GM12878 (cell line): ENCODE measurements at regions not wholly inside any gene's neighbourhood (a gene's known extent, or its start where the extent isn't known, plus 50 kb on each side); places are given as distances from the start of the nearest gene placed in this dataset.

Experiments
- ATAC-seq: fragments of 200-7000 bp; cut with Tn5 transposase; 3 replicates; pipeline ENCODE4 v1.9.1; 2020; ENCODE audit warnings: mild to moderate bottlenecking, moderate library complexity
- BruUV-seq: library from RNA; stranded (reverse); fragments of 400-500 nt; replicated peaks from 2 replicates; lab custom pipeline; 2021; lab: Mats Ljungman, UMichigan
- CTCF ChIA-PET: fragments of 300-600 bp; sonication (Branson Sonifier 250); formaldehyde crosslinking; extraction: SDS; loops from one replicate; lab custom pipeline; 2021; ENCODE audit warnings: inconsistent platforms; lab: Yijun Ruan, JAX
- POLR2A ChIA-PET: fragments of 350-600 bp; formaldehyde crosslinking; extraction: SDS; loops from one replicate; lab custom pipeline; 2021; ENCODE audit warnings: inconsistent platforms; lab: Charles Lee
- RAD21 ChIA-PET: fragments of 300-600 bp; sonication (Branson Sonifier 250); formaldehyde crosslinking; loops from one replicate; lab custom pipeline; 2023; ENCODE audit warnings: antibody characterized with exemption; ENCODE audit not compliant: unreplicated experiment; lab: Charles Lee
- SMC1A ChIA-PET: fragments of 300-600 bp; sonication (Branson Sonifier 250); formaldehyde crosslinking; loops from one replicate; lab custom pipeline; 2023; ENCODE audit not compliant: unreplicated experiment, uncharacterized antibody; lab: Charles Lee
- DNase-seq: peaks from one replicate; pipeline ENCODE4 v3.0.0-alpha.2; 2011; ENCODE audit warnings: low read depth, low spot score
- FAIRE-seq: peaks from 3 replicates; lab custom pipeline; 2011; peaks lifted over from hg19 to GRCh38; lab: Jason Lieb, UNC
- H2AFZ ChIP-seq: 2 replicates; pipeline ENCODE4 v1.6.0; 2011; ENCODE audit warnings: low read depth, low read length, control low read depth; ENCODE audit not compliant: control insufficient read depth
- H3K27ac ChIP-seq: 2 replicates; pipeline ENCODE4 v1.5.1; 2011; ENCODE audit warnings: control low read depth; ENCODE audit not compliant: control insufficient read depth, insufficient read depth
- H3K27me3 ChIP-seq, 2 experiments: replicated peaks in 1 of 2; 2 replicates each; pipeline versions ENCODE4 v1.6.0 to v1.6.1; 2011; ENCODE audit warnings: low read length in 1 of 2; ENCODE audit not compliant: control insufficient read depth in 2 of 2, insufficient read depth in 2 of 2
- H3K36me3 ChIP-seq, 2 experiments: 2 replicates each; pipeline ENCODE4 v1.5.1; 2011; ENCODE audit warnings: low read length in 1 of 2; ENCODE audit not compliant: control insufficient read depth in 2 of 2, insufficient read depth in 2 of 2
- H3K4me1 ChIP-seq: 2 replicates; pipeline ENCODE4 v1.6.1; 2011; ENCODE audit warnings: mild to moderate bottlenecking, low read length, moderate library complexity, mixed read lengths; ENCODE audit not compliant: control insufficient read depth, insufficient read depth
- H3K4me2 ChIP-seq: 2 replicates; pipeline ENCODE4 v1.6.0; 2011; ENCODE audit warnings: control low read depth; ENCODE audit not compliant: control insufficient read depth, insufficient read depth
- H3K4me3 ChIP-seq: fragments of 200-600 bp; sonication (generic); 2 replicates; pipeline ENCODE4 v1.5.1; 2016
- H3K79me2 ChIP-seq: 2 replicates; pipeline ENCODE4 v1.6.0; 2011; ENCODE audit warnings: low read length; ENCODE audit not compliant: control insufficient read depth, insufficient read depth
- H3K9ac ChIP-seq: 2 replicates; pipeline ENCODE4 v1.8.0; 2011; ENCODE audit warnings: low read length, control low read depth, mixed read lengths; ENCODE audit not compliant: control insufficient read depth, insufficient read depth
- H3K9me3 ChIP-seq: replicated peaks from 3 replicates; pipeline ENCODE4 v1.5.1; 2011; ENCODE audit warnings: mild to moderate bottlenecking, low read length; ENCODE audit not compliant: control insufficient read depth, insufficient read depth
- H4K20me1 ChIP-seq: 2 replicates; pipeline ENCODE4 v1.6.0; 2011; ENCODE audit not compliant: control insufficient read depth, insufficient read depth
- BRCA1 ChIP-seq: IDR thresholded peaks from 2 replicates; pipeline ENCODE4 v1.6.1; 2011; ENCODE audit warnings: low read depth, low read length, improper control_type of control experiment
- E2F4 ChIP-seq: IDR thresholded peaks from 2 replicates; pipeline ENCODE4 v1.6.1; 2012; ENCODE audit warnings: low read depth, low read length, improper control_type of control experiment
- E2F8 ChIP-seq: fragments of 450-650 bp; IDR thresholded peaks from 2 replicates; pipeline ENCODE4 v1.6.1; 2018; ENCODE audit warnings: mild to moderate bottlenecking, low read depth, moderate library complexity; ENCODE audit not compliant: partially characterized antibody
- HDAC6 ChIP-seq: fragments of 200-600 bp; sonication (generic); IDR thresholded peaks from one replicate; pipeline ENCODE4 v1.8.0; 2017; ENCODE audit warnings: antibody characterized with exemption; ENCODE audit not compliant: unreplicated experiment
- HDGF ChIP-seq: fragments of 450-650 bp; IDR thresholded peaks from 2 replicates; pipeline ENCODE4 v1.6.1; 2016; ENCODE audit warnings: antibody characterized with exemption
- KLF5 ChIP-seq: fragments of 450-650 bp; IDR thresholded peaks from 2 replicates; pipeline ENCODE4 v1.6.1; 2014; ENCODE audit warnings: mild to moderate bottlenecking; ENCODE audit not compliant: partially characterized antibody
- MTA2 ChIP-seq: fragments of 450-650 bp; IDR thresholded peaks from 2 replicates; pipeline ENCODE4 v1.6.1; 2016; ENCODE audit warnings: low read depth, mild to moderate bottlenecking, moderate library complexity
- MYC ChIP-seq: IDR thresholded peaks from 2 replicates; pipeline ENCODE4 v1.6.1; 2011; ENCODE audit warnings: mild to moderate bottlenecking, low read length, moderate library complexity, inconsistent platforms; ENCODE audit not compliant: insufficient read depth, insufficient replicate concordance, insufficient read length, severe bottlenecking
- SMARCA5 ChIP-seq: fragments of 450-650 bp; IDR thresholded peaks from 2 replicates; pipeline ENCODE4 v1.6.1; 2017; ENCODE audit warnings: mild to moderate bottlenecking
- SRF ChIP-seq, 2 experiments: IDR thresholded peaks; 2 replicates each; pipeline ENCODE4 v1.6.1; 2011; ENCODE audit warnings: low read depth in 2 of 2, low read length in 2 of 2, mild to moderate bottlenecking in 1 of 2, moderate library complexity in 1 of 2
- TBL1XR1 ChIP-seq: IDR thresholded peaks from 2 replicates; pipeline ENCODE4 v1.6.1; 2012; ENCODE audit warnings: low read depth, low read length, improper control_type of control experiment
- ZNF592 ChIP-seq: fragments of 450-650 bp; IDR thresholded peaks from 2 replicates; pipeline ENCODE4 v1.6.1; 2017; ENCODE audit warnings: mild to moderate bottlenecking, moderate library complexity
- ZZZ3 ChIP-seq: IDR thresholded peaks from 2 replicates; pipeline ENCODE4 v1.6.1; 2011; ENCODE audit warnings: low read depth; ENCODE audit not compliant: control insufficient read depth, insufficient read length
- WGBS: methylation state at CpG from one replicate; pipeline ENCODE4 v1.1.6; 2016; ENCODE audit warnings: low lambda C conversion rate; ENCODE audit not compliant: insufficient replicate concordance, insufficient coverage; ENCODE audit errors: missing lambda C conversion rate; 5-methylcytosine and 5-hydroxymethylcytosine counted together
- in situ Hi-C: fragments of 300-500 bp; cut with MboI; formaldehyde crosslinking; loops from 9 replicates; pipeline ENCODE4 v1.14.3; 2018; ENCODE audit warnings: mixed read lengths
- intact Hi-C: fragments of 100-400 bp; cut with micrococcal nuclease; formaldehyde crosslinking; loops from one replicate; pipeline ENCODE4 v1.14.2; 2022; ENCODE audit not compliant: unreplicated experiment

- no peaks in the 10 kb centered on the region for H3K36me3 ChIP-seq
- H3K79me2 ChIP-seq = no peaks in the 10 kb centered on the region
- H3K4me3 ChIP-seq = no peak overlapping the region
- H2AFZ ChIP-seq = no peak overlapping the region
- no TSS peak for BruUV-seq
- no peak overlapping the region for H3K27ac ChIP-seq
- RAD21 ChIA-PET = interaction anchor here (0.6 kb wide), 1 partner anchor 649 kb away, joined by 3 read pairs; no protein-coding TSS in a partner anchor
- intact Hi-C loops (no loop called here), in situ Hi-C loops (no loop called here)
- H3K4me2 ChIP-seq = no peak overlapping the region
- H4K20me1 ChIP-seq = no peaks in the 10 kb centered on the region
- H3K4me1 ChIP-seq = no peaks in the 10 kb centered on the region
- TF ChIP-seq BRCA1 = no peak
- TF ChIP-seq SRF (IDR thresholded peaks at IDR 0.05; ENCODE audit: low read depth in 2 of 2, low read length in 2 of 2) = no peak
- TF ChIP-seq SMARCA5 = no peak
- TF ChIP-seq E2F8 = no peak
- TF ChIP-seq ZZZ3 = no peak
- no peak for TF ChIP-seq KLF5
- no peak for TF ChIP-seq MTA2
- no peak for TF ChIP-seq HDGF
- no peak for TF ChIP-seq E2F4
- no peak for TF ChIP-seq MYC
- TF ChIP-seq HDAC6 = no peak
- TF ChIP-seq ZNF592 = no peak
- TF ChIP-seq TBL1XR1 = no peak
- no peak overlapping the region for H3K9ac ChIP-seq
- CTCF ChIA-PET = interaction anchor here (0.7 to 2.5 kb wide), 3 partner anchors 16 to 652 kb away, joined by 3 to 14 read pairs (median 3); no protein-coding TSS in a partner anchor
- SMC1A ChIA-PET = interaction anchor here (1.3 to 1.8 kb wide), 2 partner anchors 27 to 652 kb away, joined by 4 read pairs; no protein-coding TSS in a partner anchor
- FAIRE-seq (no peak), ATAC-seq (no peak), DNase-seq (no peak)
- H3K27me3 ChIP-seq = no peaks in the 10 kb centered on the region
- no peaks in the 10 kb centered on the region for H3K9me3 ChIP-seq
- POLR2A ChIA-PET = no interaction called here
- 0% methylated on average over 2 of the region's 2 CpGs for WGBS
Measured at GRCh38 chr3:168863561-168863960, 767.8 kb upstream of the GOLIM4 start.
